A673 (cell line): ENCODE measurements at regions not wholly inside any gene's neighbourhood (a gene's known extent, or its start where the extent isn't known, plus 50 kb on each side); places are given as distances from the start of the nearest gene placed in this dataset.

Experiments used
- EZH2 ChIP-seq: fragments of 200-600 bp; sonication (generic); IDR thresholded peaks from 2 replicates; pipeline ENCODE4 v1.6.1; 2017; ENCODE audit warnings: borderline replicate concordance, low read depth, mild to moderate bottlenecking, mixed read lengths, antibody characterized with exemption, low read length; ENCODE audit not compliant: poor library complexity, severe bottlenecking
- TF ChIP-seq, protein P1 (sequence below): fragments of 300-800, 200-600 bp; sonication (generic); conservative IDR thresholded peaks from 2 replicates; pipeline ENCODE4 v1.5.1; 2017; ENCODE audit warnings: low read depth, mild to moderate bottlenecking, antibody characterized with exemption, low read length, moderate library complexity, mixed read lengths

DNA sequence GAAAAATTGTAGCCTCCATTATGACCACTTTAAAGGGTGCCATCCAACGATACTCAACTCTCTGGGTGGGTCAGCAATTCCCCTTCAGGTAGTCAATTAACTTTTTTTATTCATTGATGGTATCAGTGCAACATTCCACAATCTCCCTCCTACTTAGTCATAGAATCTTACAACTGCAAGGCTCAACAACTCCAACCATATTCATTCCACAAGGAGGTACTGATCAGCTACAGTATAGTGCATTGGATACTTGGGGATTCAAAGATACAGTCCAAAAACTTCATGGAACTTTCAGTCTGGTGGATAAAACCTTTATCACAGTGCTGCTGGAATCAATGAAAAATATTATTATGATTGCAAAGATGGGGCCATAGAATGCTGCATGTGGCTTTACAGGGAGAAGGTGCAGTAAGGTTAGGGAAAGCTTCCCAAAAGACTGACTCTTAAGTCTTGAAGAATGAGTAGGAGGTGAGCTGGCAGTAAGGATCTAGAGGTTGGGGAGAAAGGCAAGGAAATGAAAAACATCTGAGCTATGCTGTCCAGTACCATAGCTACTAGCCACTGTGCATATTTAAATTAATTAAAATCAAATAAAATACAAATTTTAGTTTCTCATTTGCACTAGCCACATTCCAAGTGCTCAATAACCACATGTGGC lies 314.7 kb upstream of the PRDM1 start:
- TF ChIP-seq, protein P1, sequence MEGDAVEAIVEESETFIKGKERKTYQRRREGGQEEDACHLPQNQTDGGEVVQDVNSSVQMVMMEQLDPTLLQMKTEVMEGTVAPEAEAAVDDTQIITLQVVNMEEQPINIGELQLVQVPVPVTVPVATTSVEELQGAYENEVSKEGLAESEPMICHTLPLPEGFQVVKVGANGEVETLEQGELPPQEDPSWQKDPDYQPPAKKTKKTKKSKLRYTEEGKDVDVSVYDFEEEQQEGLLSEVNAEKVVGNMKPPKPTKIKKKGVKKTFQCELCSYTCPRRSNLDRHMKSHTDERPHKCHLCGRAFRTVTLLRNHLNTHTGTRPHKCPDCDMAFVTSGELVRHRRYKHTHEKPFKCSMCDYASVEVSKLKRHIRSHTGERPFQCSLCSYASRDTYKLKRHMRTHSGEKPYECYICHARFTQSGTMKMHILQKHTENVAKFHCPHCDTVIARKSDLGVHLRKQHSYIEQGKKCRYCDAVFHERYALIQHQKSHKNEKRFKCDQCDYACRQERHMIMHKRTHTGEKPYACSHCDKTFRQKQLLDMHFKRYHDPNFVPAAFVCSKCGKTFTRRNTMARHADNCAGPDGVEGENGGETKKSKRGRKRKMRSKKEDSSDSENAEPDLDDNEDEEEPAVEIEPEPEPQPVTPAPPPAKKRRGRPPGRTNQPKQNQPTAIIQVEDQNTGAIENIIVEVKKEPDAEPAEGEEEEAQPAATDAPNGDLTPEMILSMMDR = no peak
- no peak for TF ChIP-seq EZH2
